A549 (cell line): ENCODE measurements at regions not wholly inside any gene's neighbourhood (a gene's known extent, or its start where the extent isn't known, plus 50 kb on each side); places are given as distances from the start of the nearest gene placed in this dataset.

Source experiments
- CTCF ChIP-seq: fragments of >200 bp; sonication (Bioruptor Twin); formaldehyde crosslinking; IDR thresholded peaks from 3 replicates; pipeline ENCODE4 v1.5.1; 2016
- EHMT2 ChIP-seq: fragments of 200-600 bp; sonication (generic); IDR thresholded peaks from 2 replicates; pipeline ENCODE4 v1.6.1; 2016; ENCODE audit warnings: antibody characterized with exemption, low read depth, mild to moderate bottlenecking, moderate library complexity
- POLR2A ChIP-seq: IDR thresholded peaks from 2 replicates; pipeline ENCODE4 v1.6.1; 2012; ENCODE audit warnings: mild to moderate bottlenecking, low read length

GRCh38 chr14:94880106-94880505 lies 110.2 kb upstream of the GSC start:
- no peak for TF ChIP-seq POLR2A
- no peak for TF ChIP-seq CTCF
- TF ChIP-seq EHMT2, result no peak
